ENCODE measurements at regions not wholly inside any gene's neighbourhood (a gene's known extent, or its start where the extent isn't known, plus 50 kb on each side); places are given as distances from the start of the nearest gene placed in this dataset.

DNA sequence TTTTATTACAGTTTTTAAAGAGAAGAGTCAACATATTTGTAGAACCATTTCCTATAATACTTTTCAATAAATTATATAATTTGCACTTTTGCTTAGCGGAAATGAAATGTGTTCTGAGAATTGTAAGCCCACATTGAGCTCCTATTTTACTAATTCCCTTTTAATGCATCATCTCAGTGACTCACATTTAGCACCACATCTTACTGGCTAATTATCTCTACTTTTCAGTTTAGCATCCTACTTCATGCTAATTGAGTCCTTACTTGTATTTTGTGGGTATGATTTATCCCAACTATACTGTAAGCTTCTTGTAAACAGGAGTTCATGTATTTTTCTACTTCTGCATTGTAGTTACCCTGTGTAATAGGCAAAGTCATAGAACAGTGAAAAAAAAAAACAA is 67.5 kb downstream of the TMX1 start:
- H3K27me3 ChIP-seq (ENCODE audit: control insufficient read depth, insufficient read depth, low read length) = no peaks in the 10 kb centered on the region
- H3K9ac ChIP-seq (ENCODE audit: low read length) = no peak overlapping the region
- no peak overlapping the region for H3K4me3 ChIP-seq (ENCODE audit: low read depth, low read length)
- H3K27ac ChIP-seq (ENCODE audit: low read depth, low read length) = no peak overlapping the region
- no peaks in the 10 kb centered on the region for H3K36me3 ChIP-seq (ENCODE audit: control insufficient read depth, insufficient read depth, low read length)
- H3K9me3 ChIP-seq (ENCODE audit: control insufficient read depth, insufficient read depth, low read depth, low read length) = no peaks in the 10 kb centered on the region
- peaks cover 3% of the 10 kb centered on the region; the same call in 1 of the 2 replicates for H3K4me1 ChIP-seq (ENCODE audit: control insufficient read depth, insufficient read depth, low read length)

DNA sequence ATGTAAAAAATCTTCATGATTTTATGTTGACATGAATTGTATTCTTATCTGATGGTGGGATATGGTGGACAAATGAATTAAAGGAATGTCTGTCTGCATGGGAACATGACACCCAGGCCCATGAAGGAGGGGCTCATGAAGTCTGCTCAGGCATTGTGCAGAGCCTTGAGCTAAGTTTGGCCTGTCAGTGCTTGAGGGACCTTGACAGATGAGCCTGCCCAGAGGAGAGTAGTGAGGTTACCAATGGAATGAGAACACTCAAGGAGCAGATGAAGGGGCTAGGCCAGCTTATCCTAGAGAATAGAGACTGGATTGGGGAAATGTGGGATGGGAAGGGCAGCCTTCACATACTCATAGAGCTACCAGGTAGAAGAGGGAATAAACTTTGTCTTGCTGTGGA is 68.8 kb downstream of the TMX1 start:
- Histone ChIP-seq H3K4me1 (ENCODE audit: control insufficient read depth, insufficient read depth, low read length) (no peaks in the 10 kb centered on the region), H3K27ac (ENCODE audit: low read depth, low read length) (no peak overlapping the region), H3K4me3 (ENCODE audit: low read depth, low read length) (no peak overlapping the region), H3K9me3 (ENCODE audit: control insufficient read depth, insufficient read depth, low read depth, low read length) (no peaks in the 10 kb centered on the region), H3K27me3 (ENCODE audit: control insufficient read depth, insufficient read depth, low read length) (no peaks in the 10 kb centered on the region), H3K36me3 (ENCODE audit: control insufficient read depth, insufficient read depth, low read length) (no peaks in the 10 kb centered on the region), H3K9ac (ENCODE audit: low read length) (no peak overlapping the region)

DNA sequence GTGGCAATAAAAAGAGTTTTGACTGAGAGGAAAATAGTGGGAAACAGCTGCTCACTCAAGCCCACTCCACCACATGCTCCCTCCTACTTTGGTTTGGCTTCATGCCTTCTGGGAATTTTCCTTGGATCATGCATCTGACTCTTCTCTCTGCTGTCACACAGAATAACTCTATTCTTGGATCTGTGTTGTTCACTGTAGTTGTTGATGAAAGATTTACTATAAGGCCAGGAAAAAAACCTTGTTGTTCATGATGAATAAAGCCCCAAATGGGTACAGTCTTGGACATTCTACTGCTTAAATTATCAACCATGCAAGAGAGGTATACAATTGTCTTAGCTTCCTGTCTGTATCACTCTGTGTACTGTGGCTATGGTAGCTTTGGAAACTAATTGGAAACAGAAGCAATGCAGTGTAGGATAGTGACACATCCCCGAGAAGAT is 70.5 kb downstream of the TMX1 start:
- Histone ChIP-seq H3K4me1 (ENCODE audit: control insufficient read depth, insufficient read depth, low read length) (no peaks in the 10 kb centered on the region), H3K36me3 (ENCODE audit: control insufficient read depth, insufficient read depth, low read length) (no peaks in the 10 kb centered on the region), H3K27ac (ENCODE audit: low read depth, low read length) (no peak overlapping the region), H3K9ac (ENCODE audit: low read length) (no peak overlapping the region), H3K4me3 (ENCODE audit: low read depth, low read length) (no peak overlapping the region), H3K9me3 (ENCODE audit: control insufficient read depth, insufficient read depth, low read depth, low read length) (no peaks in the 10 kb centered on the region), H3K27me3 (ENCODE audit: control insufficient read depth, insufficient read depth, low read length) (no peaks in the 10 kb centered on the region)

DNA sequence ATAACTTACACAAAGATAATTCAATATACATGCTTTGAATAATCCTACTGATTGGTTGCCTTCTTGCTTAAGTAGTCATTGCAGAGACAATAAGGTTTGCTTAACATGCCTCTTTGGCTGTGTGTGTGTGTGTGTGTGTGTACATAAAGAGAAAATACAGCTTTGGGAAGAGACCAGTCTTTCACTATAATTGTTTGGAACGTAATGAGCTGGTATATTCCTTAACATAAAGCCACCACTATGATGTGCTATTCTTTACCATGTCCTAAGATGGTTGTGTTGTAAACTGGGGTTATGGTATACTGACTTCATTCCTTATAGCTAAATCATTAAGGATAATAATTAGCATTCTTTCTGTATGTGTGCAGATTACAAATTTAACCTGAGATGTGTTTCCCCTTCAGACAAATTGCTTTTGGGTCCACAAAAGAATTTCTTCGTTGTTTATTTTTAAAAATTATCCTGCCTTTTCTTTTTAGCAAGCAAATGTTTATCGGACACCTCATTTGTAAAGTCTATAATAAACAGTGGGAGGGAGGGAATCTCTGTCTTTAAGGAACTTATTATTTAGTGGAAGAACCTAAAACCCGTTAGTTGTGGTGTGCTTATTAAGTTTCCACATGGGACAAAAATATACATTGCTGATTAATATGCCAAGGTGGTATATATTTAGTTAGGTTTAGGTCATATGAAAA is 74.4 kb downstream of the TMX1 start:
- H3K27me3 ChIP-seq (ENCODE audit: control insufficient read depth, insufficient read depth, low read length) = no peaks in the 10 kb centered on the region
- no peaks in the 10 kb centered on the region for H3K36me3 ChIP-seq (ENCODE audit: control insufficient read depth, insufficient read depth, low read length)
- H3K27ac ChIP-seq (ENCODE audit: low read depth, low read length) = no peak overlapping the region
- H3K9ac ChIP-seq (ENCODE audit: low read length) = no peak overlapping the region
- no peaks in the 10 kb centered on the region for H3K4me1 ChIP-seq (ENCODE audit: control insufficient read depth, insufficient read depth, low read length)
- H3K9me3 ChIP-seq (ENCODE audit: control insufficient read depth, insufficient read depth, low read depth, low read length) = no peaks in the 10 kb centered on the region
- H3K4me3 ChIP-seq (ENCODE audit: low read depth, low read length) = no peak overlapping the region

DNA sequence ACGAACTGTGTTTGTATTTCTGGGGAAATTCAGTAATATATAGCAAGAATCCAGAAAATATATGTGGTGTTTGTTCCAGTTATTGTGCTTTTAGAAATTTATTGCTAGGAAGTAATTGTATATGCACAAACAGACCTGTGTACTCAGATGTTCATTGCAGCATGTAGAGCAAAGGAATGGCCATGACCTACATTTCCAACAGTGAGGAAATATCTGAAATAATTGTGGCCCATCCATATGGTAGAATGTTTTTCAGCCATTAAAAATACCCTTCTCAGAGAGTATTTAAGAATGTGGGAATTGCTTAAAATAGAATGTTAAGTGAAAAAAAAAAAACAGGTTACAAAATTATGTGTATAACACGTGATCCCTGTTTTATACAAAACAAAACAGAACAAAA is 77.3 kb downstream of the TMX1 start:
- no peak overlapping the region for H3K27ac ChIP-seq (ENCODE audit: low read depth, low read length)
- H3K27me3 ChIP-seq (ENCODE audit: control insufficient read depth, insufficient read depth, low read length) = no peaks in the 10 kb centered on the region
- H3K9ac ChIP-seq (ENCODE audit: low read length) = no peak overlapping the region

DNA sequence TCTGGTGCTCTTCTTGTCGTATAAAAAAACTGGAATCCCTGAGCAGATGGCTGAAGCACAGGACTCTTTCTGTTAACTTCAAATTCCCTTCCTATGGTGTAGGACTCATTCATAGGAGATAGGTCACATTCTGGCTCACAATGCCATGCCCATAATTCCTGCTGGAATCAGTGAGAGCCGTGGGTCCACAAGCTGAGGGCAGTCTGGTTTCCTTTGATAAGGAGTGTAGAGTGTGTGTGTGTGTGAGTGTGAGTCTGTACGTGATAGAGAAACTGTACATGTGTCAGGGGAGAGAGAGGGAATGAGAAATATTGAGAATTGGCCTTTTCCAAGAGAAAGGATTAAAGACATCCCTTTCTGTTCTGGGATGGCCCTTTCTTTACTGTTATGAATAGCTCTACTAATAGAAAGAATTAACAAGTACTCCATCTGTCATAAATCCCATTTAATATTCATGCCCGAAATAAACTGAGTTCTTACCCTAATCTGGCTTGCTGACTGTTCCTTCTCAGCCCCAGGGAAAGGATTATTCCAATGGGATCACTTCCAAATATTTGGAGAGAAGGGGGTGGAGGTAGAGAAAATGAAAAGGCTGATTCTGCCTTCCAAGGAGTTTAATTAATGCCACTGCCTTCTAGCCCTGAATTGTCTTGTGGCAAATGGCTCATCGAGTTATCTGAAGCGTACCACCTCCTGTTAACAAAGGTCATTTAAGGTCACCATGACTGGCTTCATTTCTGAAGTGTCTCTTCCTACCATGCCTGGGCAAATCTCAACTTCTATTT is 79.0 kb downstream of the TMX1 start:
- no peaks in the 10 kb centered on the region for H3K9me3 ChIP-seq (ENCODE audit: control insufficient read depth, insufficient read depth, low read depth, low read length)
- no peak overlapping the region for H3K27ac ChIP-seq (ENCODE audit: low read depth, low read length)
- H3K36me3 ChIP-seq (ENCODE audit: control insufficient read depth, insufficient read depth, low read length) = no peaks in the 10 kb centered on the region
- no peaks in the 10 kb centered on the region for H3K27me3 ChIP-seq (ENCODE audit: control insufficient read depth, insufficient read depth, low read length)
- H3K9ac ChIP-seq (ENCODE audit: low read length) = no peak overlapping the region
- no peak overlapping the region for H3K4me3 ChIP-seq (ENCODE audit: low read depth, low read length)
- H3K4me1 ChIP-seq (ENCODE audit: control insufficient read depth, insufficient read depth, low read length) = no peaks in the 10 kb centered on the region

More for the DNA sequence above, 77.3 kb downstream of the TMX1 start:
- Histone ChIP-seq H3K36me3 (ENCODE audit: control insufficient read depth, insufficient read depth, low read length) (no peaks in the 10 kb centered on the region), H3K4me3 (ENCODE audit: low read depth, low read length) (no peak overlapping the region), H3K9me3 (ENCODE audit: control insufficient read depth, insufficient read depth, low read depth, low read length) (no peaks in the 10 kb centered on the region), H3K4me1 (ENCODE audit: control insufficient read depth, insufficient read depth, low read length) (no peaks in the 10 kb centered on the region)

DNA sequence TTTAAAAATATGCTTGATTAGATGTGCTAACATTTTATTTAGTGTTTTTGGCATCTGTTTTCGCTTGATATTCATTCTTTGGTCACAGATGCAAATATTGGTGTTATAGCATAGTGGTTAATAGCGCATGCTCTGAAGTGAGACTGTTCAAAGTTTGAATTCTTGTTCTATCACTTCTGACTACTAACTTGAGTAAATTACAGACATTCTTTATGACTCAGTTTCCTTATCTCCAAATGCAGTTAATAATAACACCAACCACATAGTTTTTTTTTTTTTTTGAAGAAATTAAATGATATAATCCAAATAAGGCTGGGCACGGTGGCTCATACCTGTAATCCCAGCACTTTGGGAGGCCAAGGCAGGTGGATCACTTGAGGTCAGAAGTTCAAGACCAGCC is 81.0 kb downstream of the TMX1 start:
- Histone ChIP-seq H3K9me3 (ENCODE audit: control insufficient read depth, insufficient read depth, low read depth, low read length) (no peaks in the 10 kb centered on the region), H3K4me1 (ENCODE audit: control insufficient read depth, insufficient read depth, low read length) (no peaks in the 10 kb centered on the region), H3K4me3 (ENCODE audit: low read depth, low read length) (no peak overlapping the region), H3K9ac (ENCODE audit: low read length) (no peak overlapping the region), H3K36me3 (ENCODE audit: control insufficient read depth, insufficient read depth, low read length) (no peaks in the 10 kb centered on the region), H3K27ac (ENCODE audit: low read depth, low read length) (no peak overlapping the region), H3K27me3 (ENCODE audit: control insufficient read depth, insufficient read depth, low read length) (no peaks in the 10 kb centered on the region)

DNA sequence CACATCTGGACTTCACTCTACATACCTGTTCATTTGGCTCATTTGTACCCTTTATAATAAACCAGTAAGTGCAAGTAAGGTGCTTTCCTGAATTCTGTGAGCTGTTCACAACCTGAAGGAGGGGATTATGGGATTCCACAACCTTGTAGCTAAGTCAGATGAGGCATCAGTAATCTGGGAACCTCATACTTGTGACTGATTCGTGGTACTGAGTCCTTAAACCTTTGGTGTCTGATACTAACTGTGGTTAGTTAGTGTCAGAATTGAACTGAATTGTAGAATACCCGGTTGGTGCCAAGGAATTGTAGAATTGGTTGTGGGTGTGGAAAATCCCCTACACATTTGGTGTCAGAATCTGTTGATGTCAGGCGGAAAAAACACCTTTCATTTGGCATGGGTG is 83.4 kb downstream of the TMX1 start:
- peaks cover 7% of the 10 kb centered on the region; the same call in 1 of the 2 replicates for H3K4me1 ChIP-seq (ENCODE audit: control insufficient read depth, insufficient read depth, low read length)

DNA sequence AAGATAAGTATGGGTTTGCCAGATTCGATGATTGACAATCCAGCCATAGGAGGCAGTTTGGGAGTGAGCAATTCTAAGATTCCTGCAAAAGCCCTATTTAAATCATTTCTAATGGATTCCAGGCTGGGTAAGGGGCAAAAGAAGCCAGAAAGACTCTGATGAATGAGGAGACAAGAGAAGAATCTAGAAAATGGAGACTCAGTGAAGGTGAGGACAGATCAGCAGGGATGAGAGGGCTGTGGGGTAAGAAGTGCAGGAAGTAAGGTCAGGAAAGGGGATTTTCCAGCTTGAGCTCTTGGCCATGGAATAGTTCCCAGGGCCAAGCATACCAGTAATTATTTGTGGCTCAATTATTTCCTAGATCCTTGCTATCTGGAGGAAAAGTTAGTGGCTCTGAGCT is 87.3 kb downstream of the TMX1 start:
- no peaks in the 10 kb centered on the region for H3K36me3 ChIP-seq (ENCODE audit: control insufficient read depth, insufficient read depth, low read length)
- H3K27me3 ChIP-seq (ENCODE audit: control insufficient read depth, insufficient read depth, low read length) = no peaks in the 10 kb centered on the region
- H3K9ac ChIP-seq (ENCODE audit: low read length) = no peak overlapping the region
- peaks cover 7% of the 10 kb centered on the region; the same call in 1 of the 2 replicates for H3K4me1 ChIP-seq (ENCODE audit: control insufficient read depth, insufficient read depth, low read length)
- no peaks in the 10 kb centered on the region for H3K9me3 ChIP-seq (ENCODE audit: control insufficient read depth, insufficient read depth, low read depth, low read length)
- H3K27ac ChIP-seq (ENCODE audit: low read depth, low read length) = no peak overlapping the region
- H3K4me3 ChIP-seq (ENCODE audit: low read depth, low read length) = no peak overlapping the region

More for the DNA sequence above, 83.4 kb downstream of the TMX1 start:
- no peak overlapping the region for H3K9ac ChIP-seq (ENCODE audit: low read length)
- no peak overlapping the region for H3K27ac ChIP-seq (ENCODE audit: low read depth, low read length)
- H3K27me3 ChIP-seq (ENCODE audit: control insufficient read depth, insufficient read depth, low read length) = no peaks in the 10 kb centered on the region
- no peak overlapping the region for H3K4me3 ChIP-seq (ENCODE audit: low read depth, low read length)
- no peaks in the 10 kb centered on the region for H3K9me3 ChIP-seq (ENCODE audit: control insufficient read depth, insufficient read depth, low read depth, low read length)
- no peaks in the 10 kb centered on the region for H3K36me3 ChIP-seq (ENCODE audit: control insufficient read depth, insufficient read depth, low read length)

DNA sequence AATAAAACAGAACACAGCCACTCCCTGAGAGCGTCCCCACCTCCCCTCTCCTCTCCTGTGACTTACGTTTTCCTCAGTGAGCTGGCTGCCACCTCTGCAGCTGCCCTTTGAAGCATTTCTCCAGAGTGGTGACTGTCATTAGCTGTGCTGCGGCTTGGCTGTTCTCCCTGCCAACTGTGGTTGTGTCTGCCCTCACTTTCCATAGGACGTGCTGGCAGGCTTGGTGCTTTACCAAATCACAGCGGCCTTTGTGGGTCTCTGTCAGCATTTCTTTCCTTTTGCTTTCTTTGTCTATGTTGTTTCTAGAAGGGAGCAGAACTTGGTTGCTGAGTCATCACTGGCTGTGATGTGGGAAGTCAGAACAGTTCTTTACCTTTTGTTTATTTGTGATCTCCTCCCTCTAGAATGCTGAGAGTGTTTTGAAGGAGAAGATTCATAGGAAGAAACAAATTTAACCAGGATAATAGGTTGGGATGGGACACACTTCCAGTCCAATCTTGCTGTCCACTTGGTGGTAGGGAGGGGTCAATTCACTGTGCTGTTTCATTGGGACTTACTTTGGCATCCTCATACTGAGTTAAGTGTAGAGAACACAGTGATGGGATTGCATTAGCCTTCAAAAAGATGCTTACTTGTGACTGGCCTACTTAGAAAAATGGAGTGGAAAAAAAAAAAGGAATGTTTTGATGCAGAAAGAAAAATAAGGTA is 88.2 kb downstream of the TMX1 start:
- H3K27ac ChIP-seq (ENCODE audit: low read depth, low read length) = no peak overlapping the region
- no peak overlapping the region for H3K9ac ChIP-seq (ENCODE audit: low read length)

More for the DNA sequence above, 88.2 kb downstream of the TMX1 start:
- H3K4me3 ChIP-seq (ENCODE audit: low read depth, low read length) = no peak overlapping the region
- no peaks in the 10 kb centered on the region for H3K27me3 ChIP-seq (ENCODE audit: control insufficient read depth, insufficient read depth, low read length)
- H3K9me3 ChIP-seq (ENCODE audit: control insufficient read depth, insufficient read depth, low read depth, low read length) = no peaks in the 10 kb centered on the region
- H3K36me3 ChIP-seq (ENCODE audit: control insufficient read depth, insufficient read depth, low read length) = no peaks in the 10 kb centered on the region
- peaks cover 7% of the 10 kb centered on the region; the same call in 1 of the 2 replicates for H3K4me1 ChIP-seq (ENCODE audit: control insufficient read depth, insufficient read depth, low read length)

All from HUES6 (cell line).